ENCODE measurements at regions not wholly inside any gene's neighbourhood (a gene's known extent, or its start where the extent isn't known, plus 50 kb on each side); places are given as distances from the start of the nearest gene placed in this dataset.

- TF ChIP-seq CTCF (IDR thresholded peaks at IDR 0.05 in 4 of 5, conservative IDR thresholded peaks at IDR 0.05 in 1 of 5) (no peak), POLR2A (IDR thresholded peaks at IDR 0.05) (no peak)
Measured at GRCh38 chr16:35409503-35409902, 1950.1 kb downstream of the TP53TG3F start.

Measured in gastrocnemius medialis (tissue), 4 donors.